ENCODE measurements at regions not wholly inside any gene's neighbourhood (a gene's known extent, or its start where the extent isn't known, plus 50 kb on each side); places are given as distances from the start of the nearest gene placed in this dataset.

- Histone ChIP-seq H3K27me3 (no peaks in the 10 kb centered on the region), H3K36me3 (no peaks in the 10 kb centered on the region), H3K4me3 (no peak overlapping the region), H3K9me3 (peaks cover 16% of the 10 kb centered on the region), H3K27ac (no peak overlapping the region), H3K4me1 (no peaks in the 10 kb centered on the region)
- TF ChIP-seq CTCF (IDR thresholded peaks at IDR 0.05): no peak
- no peak for ATAC-seq
- intact Hi-C loops (cut with DNase I): no loop called here
- no peak for DNase-seq
These were observed 335.4 kb upstream of the ID4 start for GRCh38 chr6:19501737-19502245.

GRCh38 chr6:19502301-19502700 lies 334.9 kb upstream of the ID4 start:
- ATAC-seq (no peak), DNase-seq (no peak)
- intact Hi-C loops (cut with DNase I): no loop called here
- H3K4me1 ChIP-seq: no peaks in the 10 kb centered on the region
- H3K4me3 ChIP-seq: no peak overlapping the region
- no peaks in the 10 kb centered on the region for H3K36me3 ChIP-seq
- no peaks in the 10 kb centered on the region for H3K27me3 ChIP-seq
- H3K27ac ChIP-seq: no peak overlapping the region
- no peak for TF ChIP-seq CTCF (IDR thresholded peaks at IDR 0.05)
- H3K9me3 ChIP-seq: peaks cover 20% of the 10 kb centered on the region

- no peak for TF ChIP-seq CTCF (IDR thresholded peaks at IDR 0.05)
- H3K4me1 ChIP-seq: no peaks in the 10 kb centered on the region
- no peak overlapping the region for H3K27ac ChIP-seq
- H3K36me3 ChIP-seq: no peaks in the 10 kb centered on the region
- DNase-seq: no peak
- peaks cover 25% of the 10 kb centered on the region for H3K9me3 ChIP-seq
- no peak overlapping the region for H3K4me3 ChIP-seq
- intact Hi-C loops (cut with DNase I): no loop called here
- no peaks in the 10 kb centered on the region for H3K27me3 ChIP-seq
- ATAC-seq: no peak
These were observed 321.2 kb upstream of the ID4 start for GRCh38 chr6:19515939-19516338.

GRCh38 chr6:19519941-19520340 lies 317.2 kb upstream of the ID4 start:
- no peaks in the 10 kb centered on the region for H3K27me3 ChIP-seq
- no peak for ATAC-seq
- no peak overlapping the region for H3K27ac ChIP-seq
- H3K36me3 ChIP-seq: no peaks in the 10 kb centered on the region
- peaks cover 22% of the 10 kb centered on the region for H3K9me3 ChIP-seq
- no peak overlapping the region for H3K4me3 ChIP-seq
- intact Hi-C loops (cut with DNase I): no loop called here
- DNase-seq: no peak
- no peak for TF ChIP-seq CTCF (IDR thresholded peaks at IDR 0.05)
- no peaks in the 10 kb centered on the region for H3K4me1 ChIP-seq

GRCh38 chr6:19524366-19525186 lies 312.6 kb upstream of the ID4 start:
- DNase-seq (no peak), ATAC-seq (no peak)
- no peak overlapping the region for H3K27ac ChIP-seq

More at GRCh38 chr6:19524366-19525186, 312.6 kb upstream of the ID4 start:
- TF ChIP-seq CTCF (IDR thresholded peaks at IDR 0.05): no peak
- Histone ChIP-seq H3K9me3 (no peaks in the 10 kb centered on the region), H3K27me3 (no peaks in the 10 kb centered on the region), H3K36me3 (no peaks in the 10 kb centered on the region), H3K4me1 (no peaks in the 10 kb centered on the region), H3K4me3 (no peak overlapping the region)
- intact Hi-C loops (cut with DNase I): no loop called here
